ENCODE measurements at regions not wholly inside any gene's neighbourhood (a gene's known extent, or its start where the extent isn't known, plus 50 kb on each side); places are given as distances from the start of the nearest gene placed in this dataset.

DNA sequence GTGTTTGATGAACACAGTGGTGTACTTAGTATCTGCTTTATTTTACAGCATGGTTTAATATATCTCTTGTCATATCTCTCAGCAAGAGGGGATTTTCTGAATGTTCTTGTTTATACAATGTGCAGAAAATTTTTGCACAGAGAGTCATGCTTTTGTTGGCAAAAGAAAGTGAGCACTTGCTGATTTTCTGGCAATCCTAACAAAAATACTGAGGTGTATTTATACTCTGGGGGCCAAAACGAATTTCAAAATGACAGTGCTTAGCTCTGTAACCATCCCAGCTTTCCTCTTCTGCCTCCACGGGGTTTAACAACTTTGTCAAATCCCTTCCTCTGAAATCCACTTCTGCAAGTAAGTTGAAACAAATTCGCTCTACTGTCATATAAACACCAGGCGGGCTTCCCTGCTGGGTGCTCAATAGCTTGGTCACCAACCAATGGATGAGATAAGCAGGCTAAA lies 169.2 kb downstream of the NOC3L start (continued):
- TF ChIP-seq, protein P1, sequence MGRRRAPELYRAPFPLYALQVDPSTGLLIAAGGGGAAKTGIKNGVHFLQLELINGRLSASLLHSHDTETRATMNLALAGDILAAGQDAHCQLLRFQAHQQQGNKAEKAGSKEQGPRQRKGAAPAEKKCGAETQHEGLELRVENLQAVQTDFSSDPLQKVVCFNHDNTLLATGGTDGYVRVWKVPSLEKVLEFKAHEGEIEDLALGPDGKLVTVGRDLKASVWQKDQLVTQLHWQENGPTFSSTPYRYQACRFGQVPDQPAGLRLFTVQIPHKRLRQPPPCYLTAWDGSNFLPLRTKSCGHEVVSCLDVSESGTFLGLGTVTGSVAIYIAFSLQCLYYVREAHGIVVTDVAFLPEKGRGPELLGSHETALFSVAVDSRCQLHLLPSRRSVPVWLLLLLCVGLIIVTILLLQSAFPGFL (CRISPR knock-in tag; IDR thresholded peaks at IDR 0.05; ENCODE audit: borderline replicate concordance), result no peak
- TF ChIP-seq SMAD4 (CRISPR knock-in tag; IDR thresholded peaks at IDR 0.05), result no peak

DNA sequence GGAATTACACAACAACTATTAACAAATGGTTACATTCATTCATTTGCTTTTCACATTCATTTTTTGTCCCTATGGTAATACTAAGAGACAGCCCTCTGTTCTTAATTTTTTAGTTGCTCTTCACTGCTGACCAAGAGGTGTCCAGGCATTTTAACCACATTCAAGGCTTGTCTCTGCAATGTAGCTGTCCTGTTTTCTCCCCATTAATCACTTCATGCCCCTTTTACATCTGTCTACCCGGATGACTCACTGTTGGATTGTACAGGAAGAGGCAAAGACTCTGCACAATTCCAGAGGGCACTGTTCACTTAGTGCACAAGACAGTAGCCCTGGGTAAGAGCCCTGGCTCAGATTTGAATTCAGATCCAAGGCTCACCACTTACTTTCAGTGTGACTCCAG lies 168.5 kb downstream of the NOC3L start:
- Mint-ChIP-seq H3K9me3 (peaks cover 4% of the 10 kb centered on the region), H3K4me1 (peaks cover 12% of the 10 kb centered on the region), H3K27ac (no peak overlapping the region), H3K4me3 (no peak overlapping the region), H3K36me3 (no peaks in the 10 kb centered on the region), H3K27me3 (ENCODE audit: low read depth) (no peaks in the 10 kb centered on the region)
- ChIA-PET POLR2A (no interaction called here), CTCF (no interaction called here)
- ATAC-seq (no peak), DNase-seq (ENCODE audit: low spot score) (no peak)
- TF ChIP-seq, protein P2, sequence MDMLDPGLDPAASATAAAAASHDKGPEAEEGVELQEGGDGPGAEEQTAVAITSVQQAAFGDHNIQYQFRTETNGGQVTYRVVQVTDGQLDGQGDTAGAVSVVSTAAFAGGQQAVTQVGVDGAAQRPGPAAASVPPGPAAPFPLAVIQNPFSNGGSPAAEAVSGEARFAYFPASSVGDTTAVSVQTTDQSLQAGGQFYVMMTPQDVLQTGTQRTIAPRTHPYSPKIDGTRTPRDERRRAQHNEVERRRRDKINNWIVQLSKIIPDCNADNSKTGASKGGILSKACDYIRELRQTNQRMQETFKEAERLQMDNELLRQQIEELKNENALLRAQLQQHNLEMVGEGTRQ (CRISPR knock-in tag; IDR thresholded peaks at IDR 0.05), result no peak
- TF ChIP-seq, protein P1 (CRISPR knock-in tag; IDR thresholded peaks at IDR 0.05; ENCODE audit: borderline replicate concordance), result no peak
- TF ChIP-seq, protein P3, sequence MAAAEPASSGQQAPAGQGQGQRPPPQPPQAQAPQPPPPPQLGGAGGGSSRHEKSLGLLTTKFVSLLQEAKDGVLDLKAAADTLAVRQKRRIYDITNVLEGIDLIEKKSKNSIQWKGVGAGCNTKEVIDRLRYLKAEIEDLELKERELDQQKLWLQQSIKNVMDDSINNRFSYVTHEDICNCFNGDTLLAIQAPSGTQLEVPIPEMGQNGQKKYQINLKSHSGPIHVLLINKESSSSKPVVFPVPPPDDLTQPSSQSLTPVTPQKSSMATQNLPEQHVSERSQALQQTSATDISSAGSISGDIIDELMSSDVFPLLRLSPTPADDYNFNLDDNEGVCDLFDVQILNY (CRISPR knock-in tag; IDR thresholded peaks at IDR 0.05), result no peak
- TF ChIP-seq, protein P4, sequence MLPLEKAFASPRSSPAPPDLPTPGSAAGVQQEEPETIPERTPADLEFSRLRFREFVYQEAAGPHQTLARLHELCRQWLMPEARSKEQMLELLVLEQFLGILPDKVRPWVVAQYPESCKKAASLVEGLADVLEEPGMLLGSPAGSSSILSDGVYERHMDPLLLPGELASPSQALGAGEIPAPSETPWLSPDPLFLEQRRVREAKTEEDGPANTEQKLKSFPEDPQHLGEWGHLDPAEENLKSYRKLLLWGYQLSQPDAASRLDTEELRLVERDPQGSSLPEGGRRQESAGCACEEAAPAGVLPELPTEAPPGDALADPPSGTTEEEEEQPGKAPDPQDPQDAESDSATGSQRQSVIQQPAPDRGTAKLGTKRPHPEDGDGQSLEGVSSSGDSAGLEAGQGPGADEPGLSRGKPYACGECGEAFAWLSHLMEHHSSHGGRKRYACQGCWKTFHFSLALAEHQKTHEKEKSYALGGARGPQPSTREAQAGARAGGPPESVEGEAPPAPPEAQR (CRISPR knock-in tag; IDR thresholded peaks at IDR 0.05), result no peak

DNA sequence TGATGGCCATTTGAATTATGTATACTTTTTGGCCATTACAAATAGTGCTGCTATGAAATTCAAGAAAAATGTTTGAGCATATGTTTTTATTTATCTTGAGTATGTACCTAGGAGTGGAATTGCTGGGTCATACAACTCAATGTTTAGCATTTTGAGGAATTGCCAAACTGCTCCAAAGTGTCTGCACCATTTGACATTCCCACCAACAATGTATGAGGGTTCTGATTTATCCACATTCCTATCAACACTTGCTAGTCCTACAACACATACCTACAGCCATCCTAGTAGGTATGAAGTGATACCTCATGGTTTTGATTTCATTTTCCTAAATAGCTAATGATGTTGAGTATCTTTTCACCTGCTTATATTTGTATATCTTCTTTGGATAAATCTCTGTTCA lies 165.5 kb downstream of the NOC3L start:
- ATAC-seq, result no peak

More for the DNA sequence above, 165.5 kb downstream of the NOC3L start:
- CTCF ChIA-PET, result no interaction called here
- Mint-ChIP-seq H3K36me3 (no peaks in the 10 kb centered on the region), H3K27me3 (ENCODE audit: low read depth) (no peaks in the 10 kb centered on the region), H3K9me3 (peaks cover 9% of the 10 kb centered on the region), H3K27ac (no peak overlapping the region), H3K4me3 (no peak overlapping the region), H3K4me1 (peaks cover 16% of the 10 kb centered on the region)
- POLR2A ChIA-PET, result no interaction called here
- no peak for DNase-seq (ENCODE audit: low spot score)
- no peak for TF ChIP-seq TEAD4 (CRISPR knock-in tag; IDR thresholded peaks at IDR 0.05)
- TF ChIP-seq, protein P5, sequence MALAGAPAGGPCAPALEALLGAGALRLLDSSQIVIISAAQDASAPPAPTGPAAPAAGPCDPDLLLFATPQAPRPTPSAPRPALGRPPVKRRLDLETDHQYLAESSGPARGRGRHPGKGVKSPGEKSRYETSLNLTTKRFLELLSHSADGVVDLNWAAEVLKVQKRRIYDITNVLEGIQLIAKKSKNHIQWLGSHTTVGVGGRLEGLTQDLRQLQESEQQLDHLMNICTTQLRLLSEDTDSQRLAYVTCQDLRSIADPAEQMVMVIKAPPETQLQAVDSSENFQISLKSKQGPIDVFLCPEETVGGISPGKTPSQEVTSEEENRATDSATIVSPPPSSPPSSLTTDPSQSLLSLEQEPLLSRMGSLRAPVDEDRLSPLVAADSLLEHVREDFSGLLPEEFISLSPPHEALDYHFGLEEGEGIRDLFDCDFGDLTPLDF (CRISPR knock-in tag; IDR thresholded peaks at IDR 0.05), result no peak
- TF ChIP-seq ETV6 (CRISPR knock-in tag; IDR thresholded peaks at IDR 0.05), result no peak
- TF ChIP-seq, protein P2 (CRISPR knock-in tag; IDR thresholded peaks at IDR 0.05), result no peak
- no peak for TF ChIP-seq ZNF263 (CRISPR knock-in tag; IDR thresholded peaks at IDR 0.05; ENCODE audit: low read depth)
- TF ChIP-seq NFATC4 (CRISPR knock-in tag; IDR thresholded peaks at IDR 0.05), result no peak
- no peak for TF ChIP-seq SOX15 (CRISPR knock-in tag; IDR thresholded peaks at IDR 0.05)
- TF ChIP-seq, protein P6, sequence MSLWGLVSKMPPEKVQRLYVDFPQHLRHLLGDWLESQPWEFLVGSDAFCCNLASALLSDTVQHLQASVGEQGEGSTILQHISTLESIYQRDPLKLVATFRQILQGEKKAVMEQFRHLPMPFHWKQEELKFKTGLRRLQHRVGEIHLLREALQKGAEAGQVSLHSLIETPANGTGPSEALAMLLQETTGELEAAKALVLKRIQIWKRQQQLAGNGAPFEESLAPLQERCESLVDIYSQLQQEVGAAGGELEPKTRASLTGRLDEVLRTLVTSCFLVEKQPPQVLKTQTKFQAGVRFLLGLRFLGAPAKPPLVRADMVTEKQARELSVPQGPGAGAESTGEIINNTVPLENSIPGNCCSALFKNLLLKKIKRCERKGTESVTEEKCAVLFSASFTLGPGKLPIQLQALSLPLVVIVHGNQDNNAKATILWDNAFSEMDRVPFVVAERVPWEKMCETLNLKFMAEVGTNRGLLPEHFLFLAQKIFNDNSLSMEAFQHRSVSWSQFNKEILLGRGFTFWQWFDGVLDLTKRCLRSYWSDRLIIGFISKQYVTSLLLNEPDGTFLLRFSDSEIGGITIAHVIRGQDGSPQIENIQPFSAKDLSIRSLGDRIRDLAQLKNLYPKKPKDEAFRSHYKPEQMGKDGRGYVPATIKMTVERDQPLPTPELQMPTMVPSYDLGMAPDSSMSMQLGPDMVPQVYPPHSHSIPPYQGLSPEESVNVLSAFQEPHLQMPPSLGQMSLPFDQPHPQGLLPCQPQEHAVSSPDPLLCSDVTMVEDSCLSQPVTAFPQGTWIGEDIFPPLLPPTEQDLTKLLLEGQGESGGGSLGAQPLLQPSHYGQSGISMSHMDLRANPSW (CRISPR knock-in tag; conservative IDR thresholded peaks at IDR 0.05; ENCODE audit: low read depth), result no peak
- TF ChIP-seq JAZF1 (CRISPR knock-in tag; IDR thresholded peaks at IDR 0.05), result no peak

Data from WTC11 (cell line).